NCI-H2107 (cell line): ENCODE measurements at regions not wholly inside any gene's neighbourhood (a gene's known extent, or its start where the extent isn't known, plus 50 kb on each side); places are given as distances from the start of the nearest gene placed in this dataset.

Experiments used
- DNase-seq: peaks from one replicate; lab custom pipeline; 2025; lab: John Stamatoyannopoulos, UW

GRCh38 chr2:5915881-5916310, 223.7 kb downstream of the SOX11 start:
- DNase-seq, result peak; percentile 23

- no peak for DNase-seq
Measured at GRCh38 chr2:5921081-5921642, 229.0 kb downstream of the SOX11 start.

DNA sequence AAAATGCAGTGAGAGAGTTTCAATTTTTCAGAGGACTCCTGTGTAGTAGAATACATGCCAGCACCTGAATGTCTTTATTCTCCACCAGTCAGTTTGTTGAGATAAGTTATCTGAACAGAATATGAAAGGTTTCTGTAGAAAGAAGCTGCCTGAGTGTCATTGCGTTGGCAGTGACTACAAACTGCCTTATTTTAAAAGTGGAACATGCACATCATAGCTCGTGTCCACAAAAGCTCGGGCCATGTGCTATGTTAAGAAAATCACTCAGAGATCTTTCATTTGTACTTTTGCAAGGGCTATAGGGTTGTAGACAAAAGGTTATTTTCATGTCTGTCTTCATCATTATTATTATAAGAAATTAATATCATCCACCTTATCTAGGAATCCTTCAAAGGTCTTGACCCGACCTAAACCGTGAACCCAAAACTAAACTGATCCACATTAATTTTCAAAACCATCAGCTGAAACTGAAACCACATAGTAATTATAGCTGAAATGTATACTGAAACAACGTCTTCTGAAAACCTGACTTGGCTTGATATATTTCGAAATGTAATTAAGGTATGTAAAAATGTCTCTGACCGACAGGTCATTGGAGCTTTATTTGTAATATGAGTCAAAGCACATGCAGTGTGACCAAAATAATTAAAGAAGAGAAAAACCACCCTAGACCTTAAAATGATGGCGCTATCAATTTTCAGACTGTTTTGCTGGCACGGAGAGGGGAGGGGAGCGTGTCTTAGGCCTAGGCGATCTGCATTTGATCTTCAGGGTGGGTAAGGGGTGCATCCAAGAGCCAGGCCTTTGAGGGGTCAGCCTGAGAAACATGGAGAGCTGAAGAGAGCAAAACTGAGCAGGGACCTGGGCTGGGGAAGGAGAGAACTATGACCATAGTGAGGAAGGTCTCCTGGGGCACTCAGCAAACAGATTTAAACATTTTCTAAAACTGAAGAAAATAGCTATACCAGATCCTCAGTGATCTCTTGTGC, 232.1 kb downstream of the SOX11 start:
- DNase-seq, result no peak

GRCh38 chr2:5925604-5926003, 233.4 kb downstream of the SOX11 start:
- no peak for DNase-seq

GRCh38 chr2:5926871-5927512, 234.8 kb downstream of the SOX11 start:
- no peak for DNase-seq

GRCh38 chr2:5932556-5933469, 240.6 kb downstream of the SOX11 start:
- peak; percentile 61 for DNase-seq

GRCh38 chr2:5933669-5934068, 241.5 kb downstream of the SOX11 start:
- no peak for DNase-seq

- no peak for DNase-seq
Measured at GRCh38 chr2:5937321-5937720, 245.1 kb downstream of the SOX11 start.

- no peak for DNase-seq
Measured at GRCh38 chr2:5937851-5938565, 245.8 kb downstream of the SOX11 start.

DNA sequence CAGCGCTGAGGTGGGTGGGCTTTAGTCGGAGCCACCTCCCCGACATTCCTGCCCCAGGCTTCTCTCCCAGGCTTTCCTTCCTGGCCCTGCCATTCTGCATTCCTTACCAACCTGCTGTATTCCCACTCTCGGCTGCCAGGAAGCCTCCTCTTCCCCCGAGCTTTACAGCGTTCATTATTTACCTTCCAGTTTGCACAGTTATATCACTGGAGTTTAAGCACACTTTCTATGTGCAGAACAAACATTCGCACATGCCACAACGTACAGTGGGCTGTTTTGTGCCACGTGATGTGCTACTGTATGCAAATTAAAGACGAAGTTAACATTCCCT, 246.3 kb downstream of the SOX11 start:
- no peak for DNase-seq

DNA sequence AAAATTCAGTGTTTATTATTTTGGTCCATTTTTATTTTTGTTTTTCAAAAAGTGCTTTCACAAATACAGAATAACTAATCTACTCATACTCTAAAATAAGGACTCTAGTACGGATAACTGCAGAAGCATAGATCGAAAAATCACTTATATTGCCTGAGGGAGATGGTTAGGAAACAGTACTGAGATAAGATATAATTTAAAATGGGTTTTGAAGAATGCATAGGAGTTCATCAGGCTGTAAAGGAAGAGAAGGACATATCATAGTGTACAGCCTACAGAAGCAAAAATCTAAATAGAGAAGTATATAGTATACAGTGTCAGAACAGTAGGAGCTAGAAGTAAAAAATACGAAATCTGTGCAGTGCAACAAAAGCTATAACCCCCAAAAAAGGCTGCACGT, 247.4 kb downstream of the SOX11 start:
- no peak for DNase-seq

GRCh38 chr2:5940596-5941535, 248.7 kb downstream of the SOX11 start:
- DNase-seq, result no peak

DNA sequence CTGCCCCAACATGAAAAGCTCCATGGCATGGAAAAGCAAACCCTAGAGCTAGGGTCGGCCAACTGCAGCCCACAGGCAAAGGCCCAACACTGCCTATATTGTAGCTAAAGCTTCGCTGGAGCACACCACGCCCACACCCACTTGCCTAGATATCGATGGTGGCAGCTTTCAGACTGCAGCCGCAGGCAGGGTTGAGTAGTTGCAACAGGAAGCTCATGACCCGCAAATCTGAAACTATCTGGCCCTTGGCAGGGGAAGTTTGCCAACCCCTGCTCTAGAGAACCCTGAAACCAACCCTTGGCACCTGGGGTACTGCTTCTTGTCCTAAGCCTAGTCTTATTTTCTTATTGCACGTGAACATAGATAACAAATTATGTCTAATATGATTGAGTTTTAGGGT, 250.0 kb downstream of the SOX11 start:
- DNase-seq, result no peak

DNA sequence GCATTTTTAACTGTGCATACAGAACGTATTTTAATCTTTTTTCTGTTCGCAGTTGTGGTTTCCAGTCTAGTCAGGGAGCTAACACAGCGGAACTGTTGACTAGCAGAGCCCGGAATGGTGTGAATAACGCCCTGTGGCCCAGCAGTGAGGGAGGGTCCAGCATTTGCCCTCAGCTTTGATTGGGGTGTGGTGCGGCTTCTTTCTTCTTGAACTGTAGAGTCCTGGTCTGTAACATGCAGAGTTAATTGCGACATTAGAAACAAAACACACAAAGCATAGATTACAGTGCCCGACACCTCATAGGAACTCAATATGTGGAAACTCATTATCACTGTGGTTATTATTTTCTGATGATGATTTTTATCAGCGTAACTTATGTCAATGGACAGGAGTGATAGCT, 253.6 kb downstream of the SOX11 start:
- no peak for DNase-seq

- DNase-seq, result no peak
Measured at GRCh38 chr2:5946225-5947115, 254.3 kb downstream of the SOX11 start.

- DNase-seq, result no peak
Measured at GRCh38 chr2:5950736-5951135, 258.6 kb downstream of the SOX11 start.

GRCh38 chr2:5951471-5951870, 259.3 kb downstream of the SOX11 start:
- no peak for DNase-seq

DNA sequence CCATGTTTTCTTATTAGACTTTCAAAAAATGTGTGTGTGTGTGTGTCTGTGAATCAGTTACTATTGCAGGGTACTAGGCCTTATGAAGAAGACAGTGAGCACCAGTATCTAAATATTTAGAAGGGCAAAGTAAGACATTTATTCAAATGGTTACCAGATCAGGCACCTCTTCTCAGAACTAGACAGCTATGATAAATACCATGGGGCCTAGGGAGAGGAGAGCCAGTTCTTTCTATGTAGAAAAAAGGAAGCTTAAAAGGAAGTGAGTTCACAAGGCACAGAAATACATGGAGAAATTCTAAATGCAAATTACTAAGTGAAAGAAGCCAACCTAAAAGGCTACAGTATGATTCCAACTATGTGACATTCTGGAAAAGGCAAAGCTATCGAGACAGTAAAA, 261.3 kb downstream of the SOX11 start:
- DNase-seq, result no peak

DNA sequence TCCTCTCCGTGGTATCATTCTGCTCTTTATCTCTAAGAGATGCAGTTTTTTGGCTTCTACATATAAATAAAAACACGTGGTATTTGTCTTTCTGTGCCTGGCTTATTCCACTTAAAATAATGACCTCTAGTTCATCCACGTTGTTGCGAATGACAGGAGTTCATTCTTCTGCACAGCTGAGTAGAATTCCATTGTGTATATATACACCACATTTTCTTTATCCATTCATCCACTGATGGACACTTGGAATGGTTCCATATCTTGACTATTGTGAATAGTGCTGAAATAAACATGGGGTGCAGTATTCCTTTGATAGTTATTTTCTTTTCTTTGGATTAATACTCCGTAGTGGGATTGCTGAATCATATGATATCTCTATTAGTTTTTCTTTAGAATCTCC, 262.3 kb downstream of the SOX11 start:
- DNase-seq, result no peak
